ENCODE measurements at regions not wholly inside any gene's neighbourhood (a gene's known extent, or its start where the extent isn't known, plus 50 kb on each side); places are given as distances from the start of the nearest gene placed in this dataset.

DNA sequence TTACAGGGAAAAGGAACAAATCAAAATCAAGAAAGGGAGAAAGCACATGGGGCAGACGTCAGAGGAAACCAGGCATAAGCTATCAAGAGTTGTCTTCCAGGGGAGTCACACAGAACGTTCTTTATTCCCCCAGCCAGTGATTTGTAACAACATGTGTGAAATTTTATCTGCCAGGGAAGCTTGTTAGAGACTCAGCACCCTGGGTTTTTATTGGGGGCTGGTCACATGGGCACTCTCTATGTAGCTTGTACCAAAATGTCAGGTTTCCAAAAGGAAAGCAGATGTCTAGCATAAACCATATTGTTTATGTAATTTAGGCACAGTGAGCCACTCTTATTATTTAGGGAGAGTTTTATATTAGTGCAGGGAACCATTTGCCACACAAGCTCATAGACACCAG lies 440.4 kb upstream of the DCN start:
- H2AFZ ChIP-seq (ENCODE audit: low read depth, low read length), result no peak overlapping the region
- no peak overlapping the region for H3K27ac ChIP-seq (ENCODE audit: low read length)
- no peaks in the 10 kb centered on the region for H4K20me1 ChIP-seq (ENCODE audit: insufficient read depth, low read length)
- no peaks in the 10 kb centered on the region for H3K4me1 ChIP-seq (ENCODE audit: insufficient read depth, low read length)
- no peak overlapping the region for H3K9ac ChIP-seq (ENCODE audit: low read depth, low read length)
- peaks cover 5% of the 10 kb centered on the region for H3K9me3 ChIP-seq (ENCODE audit: insufficient read depth, low read length, severe bottlenecking)
- no peaks in the 10 kb centered on the region for H3K27me3 ChIP-seq (ENCODE audit: insufficient read depth, low read length, poor library complexity)
- H3K4me2 ChIP-seq (ENCODE audit: insufficient read depth, low read length), result no peak overlapping the region
- H3K4me3 ChIP-seq (ENCODE audit: low read depth in 1 of 2, low read length in 2 of 2), result no peak overlapping the region
- no peaks in the 10 kb centered on the region for H3K36me3 ChIP-seq (ENCODE audit: insufficient read depth, low read length)
- DNase-seq (no peak), ATAC-seq (ENCODE audit: insufficient read depth, low read depth) (no peak)
- H3K79me2 ChIP-seq (ENCODE audit: insufficient read depth, low read length), result no peaks in the 10 kb centered on the region
- TF ChIP-seq EZH2 (IDR thresholded peaks at IDR 0.05; ENCODE audit: borderline replicate concordance, low read depth, low read length, severe bottlenecking) (no peak), CTCF (IDR thresholded peaks at IDR 0.05; ENCODE audit: borderline replicate concordance, extremely low read depth, low read length, poor library complexity, severe bottlenecking) (no peak)

GRCh38 chr12:91622037-91622436 lies 439.4 kb upstream of the DCN start:
- Histone ChIP-seq H3K9me3 (ENCODE audit: insufficient read depth, low read length, severe bottlenecking) (peaks cover 5% of the 10 kb centered on the region), H3K36me3 (ENCODE audit: insufficient read depth, low read length) (no peaks in the 10 kb centered on the region), H3K79me2 (ENCODE audit: insufficient read depth, low read length) (no peaks in the 10 kb centered on the region), H3K4me3 (ENCODE audit: low read depth in 1 of 2, low read length in 2 of 2) (no peak overlapping the region), H4K20me1 (ENCODE audit: insufficient read depth, low read length) (no peaks in the 10 kb centered on the region), H2AFZ (ENCODE audit: low read depth, low read length) (no peak overlapping the region), H3K27me3 (ENCODE audit: insufficient read depth, low read length, poor library complexity) (no peaks in the 10 kb centered on the region), H3K27ac (ENCODE audit: low read length) (no peak overlapping the region), H3K4me1 (ENCODE audit: insufficient read depth, low read length) (no peaks in the 10 kb centered on the region), H3K9ac (ENCODE audit: low read depth, low read length) (no peak overlapping the region), H3K4me2 (ENCODE audit: insufficient read depth, low read length) (no peak overlapping the region)
- DNase-seq, result no peak
- no peak for TF ChIP-seq CTCF (IDR thresholded peaks at IDR 0.05; ENCODE audit: borderline replicate concordance, extremely low read depth, low read length, poor library complexity, severe bottlenecking)
- no peak for TF ChIP-seq EZH2 (IDR thresholded peaks at IDR 0.05; ENCODE audit: borderline replicate concordance, low read depth, low read length, severe bottlenecking)
- ATAC-seq (ENCODE audit: insufficient read depth, low read depth), result no peak

GRCh38 chr12:91620992-91621391 lies 438.4 kb upstream of the DCN start:
- TF ChIP-seq EZH2 (IDR thresholded peaks at IDR 0.05; ENCODE audit: borderline replicate concordance, low read depth, low read length, severe bottlenecking) (no peak), CTCF (IDR thresholded peaks at IDR 0.05; ENCODE audit: borderline replicate concordance, extremely low read depth, low read length, poor library complexity, severe bottlenecking) (no peak)
- ATAC-seq (ENCODE audit: insufficient read depth, low read depth), result no peak
- H3K27ac ChIP-seq (ENCODE audit: low read length), result no peak overlapping the region
- H3K4me1 ChIP-seq (ENCODE audit: insufficient read depth, low read length), result no peaks in the 10 kb centered on the region
- H3K4me3 ChIP-seq (ENCODE audit: low read depth in 1 of 2, low read length in 2 of 2), result no peak overlapping the region
- no peaks in the 10 kb centered on the region for H3K36me3 ChIP-seq (ENCODE audit: insufficient read depth, low read length)
- no peak overlapping the region for H2AFZ ChIP-seq (ENCODE audit: low read depth, low read length)
- no peaks in the 10 kb centered on the region for H3K79me2 ChIP-seq (ENCODE audit: insufficient read depth, low read length)
- H4K20me1 ChIP-seq (ENCODE audit: insufficient read depth, low read length), result no peaks in the 10 kb centered on the region
- peaks cover 3% of the 10 kb centered on the region for H3K9me3 ChIP-seq (ENCODE audit: insufficient read depth, low read length, severe bottlenecking)
- no peak for DNase-seq
- no peak overlapping the region for H3K9ac ChIP-seq (ENCODE audit: low read depth, low read length)
- H3K4me2 ChIP-seq (ENCODE audit: insufficient read depth, low read length), result no peak overlapping the region
- no peaks in the 10 kb centered on the region for H3K27me3 ChIP-seq (ENCODE audit: insufficient read depth, low read length, poor library complexity)

DNA sequence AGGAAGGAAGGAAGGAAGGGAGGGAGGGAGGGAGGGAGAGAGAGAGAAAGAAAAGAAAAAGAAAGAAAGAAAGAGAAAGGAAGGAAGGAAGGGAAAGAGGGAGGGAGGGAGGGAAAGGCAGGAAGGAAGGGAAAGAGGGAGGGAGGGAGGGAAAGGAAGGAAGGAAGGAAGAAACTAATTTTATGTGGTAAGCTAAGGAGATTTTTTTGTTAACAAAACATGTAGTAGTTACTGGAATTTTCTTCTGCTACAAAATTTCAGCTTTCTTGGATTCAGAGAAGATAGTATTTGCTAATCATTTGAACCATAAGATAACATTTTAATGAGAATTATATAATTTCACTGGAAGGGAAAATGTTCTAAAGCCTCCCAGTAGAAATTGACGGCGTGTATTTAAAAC lies 437.8 kb upstream of the DCN start:
- Histone ChIP-seq H3K27ac (ENCODE audit: low read length) (no peak overlapping the region), H3K9ac (ENCODE audit: low read depth, low read length) (no peak overlapping the region), H3K4me2 (ENCODE audit: insufficient read depth, low read length) (no peak overlapping the region), H3K79me2 (ENCODE audit: insufficient read depth, low read length) (no peaks in the 10 kb centered on the region), H3K27me3 (ENCODE audit: insufficient read depth, low read length, poor library complexity) (no peaks in the 10 kb centered on the region), H4K20me1 (ENCODE audit: insufficient read depth, low read length) (no peaks in the 10 kb centered on the region), H3K9me3 (ENCODE audit: insufficient read depth, low read length, severe bottlenecking) (no peaks in the 10 kb centered on the region), H3K4me3 (ENCODE audit: low read depth in 1 of 2, low read length in 2 of 2) (no peak overlapping the region), H3K36me3 (ENCODE audit: insufficient read depth, low read length) (no peaks in the 10 kb centered on the region), H2AFZ (ENCODE audit: low read depth, low read length) (no peak overlapping the region), H3K4me1 (ENCODE audit: insufficient read depth, low read length) (no peaks in the 10 kb centered on the region)
- no peak for DNase-seq
- TF ChIP-seq CTCF (IDR thresholded peaks at IDR 0.05; ENCODE audit: borderline replicate concordance, extremely low read depth, low read length, poor library complexity, severe bottlenecking) (no peak), EZH2 (IDR thresholded peaks at IDR 0.05; ENCODE audit: borderline replicate concordance, low read depth, low read length, severe bottlenecking) (no peak)
- ATAC-seq (ENCODE audit: insufficient read depth, low read depth), result no peak
